IPS-15b (cell line): ENCODE measurements at regions not wholly inside any gene's neighbourhood (a gene's known extent, or its start where the extent isn't known, plus 50 kb on each side); places are given as distances from the start of the nearest gene placed in this dataset.
"Not testable (repeated sequence)": the region's sequence is repeated elsewhere in the genome, so short reads cannot be mapped to it uniquely, and the experiment has no call there.

Experiments
- H3K27me3 ChIP-seq: one replicate; pipeline ENCODE4 v1.6.1; 2013; ENCODE audit warnings: low read length; ENCODE audit not compliant: control insufficient read depth, insufficient read depth
- H3K36me3 ChIP-seq: one replicate; pipeline ENCODE4 v1.6.1; 2013; ENCODE audit warnings: low read length; ENCODE audit not compliant: control insufficient read depth, insufficient read depth
- H3K4me1 ChIP-seq: one replicate; pipeline ENCODE4 v1.6.1; 2013; ENCODE audit warnings: mild to moderate bottlenecking, low read length; ENCODE audit not compliant: control insufficient read depth, insufficient read depth
- H3K4me3 ChIP-seq: one replicate; pipeline ENCODE4 v1.5.1; 2013; ENCODE audit warnings: low read depth, low read length
- H3K9ac ChIP-seq: one replicate; pipeline ENCODE4 v1.6.1; 2013; ENCODE audit warnings: low read depth, mild to moderate bottlenecking, low read length
- H3K9me3 ChIP-seq: one replicate; pipeline ENCODE4 v1.6.1; 2013; ENCODE audit warnings: mild to moderate bottlenecking, low read length; ENCODE audit not compliant: control insufficient read depth, insufficient read depth

DNA sequence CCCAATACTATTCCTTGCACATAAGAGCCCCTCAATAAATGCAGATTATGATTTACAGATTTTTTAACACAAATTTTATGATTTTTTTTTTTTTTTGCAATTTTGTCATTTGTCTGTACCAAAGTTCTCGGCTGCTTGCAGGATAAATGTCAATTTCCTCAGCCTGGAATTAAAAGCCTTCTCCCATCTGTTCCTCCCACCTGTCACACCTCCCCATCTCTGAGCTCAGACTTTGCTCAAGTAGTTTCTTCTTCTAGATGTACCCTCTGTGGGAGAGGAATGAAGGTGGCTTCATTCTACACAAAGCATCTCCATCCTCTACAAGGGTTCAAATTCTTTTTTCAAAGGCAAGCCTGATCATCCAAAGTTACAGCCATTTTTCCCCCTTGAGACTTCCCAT is 153.7 kb upstream of the GRAMD2B start:
- Histone ChIP-seq H3K27me3 (no peaks in the 10 kb centered on the region), H3K4me1 (no peaks in the 10 kb centered on the region), H3K9ac (no peak overlapping the region), H3K4me3 (no peak overlapping the region), H3K9me3 (no peaks in the 10 kb centered on the region), H3K36me3 (no peaks in the 10 kb centered on the region)

DNA sequence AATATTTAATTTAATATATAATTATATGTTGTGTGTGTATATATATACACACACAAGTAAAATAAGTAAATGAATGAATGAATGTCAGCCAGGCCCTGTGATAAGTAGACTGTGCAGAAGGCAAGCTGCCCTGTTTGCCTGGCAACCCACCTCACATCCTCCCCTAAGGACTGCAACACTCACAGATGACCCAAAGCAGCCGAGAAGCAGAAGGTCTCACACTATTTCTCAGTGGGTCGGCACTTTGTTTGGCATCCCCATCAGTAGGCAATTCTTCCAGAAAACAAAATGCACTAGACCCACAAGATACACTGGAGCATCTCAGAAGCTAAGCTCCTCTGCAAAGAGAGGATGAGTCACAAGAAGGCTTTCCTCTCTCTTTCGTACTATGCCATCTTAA is 152.1 kb upstream of the GRAMD2B start:
- no peaks in the 10 kb centered on the region for H3K36me3 ChIP-seq
- H3K9ac ChIP-seq = no peak overlapping the region
- no peaks in the 10 kb centered on the region for H3K4me1 ChIP-seq
- H3K27me3 ChIP-seq = no peaks in the 10 kb centered on the region
- no peak overlapping the region for H3K4me3 ChIP-seq
- no peaks in the 10 kb centered on the region for H3K9me3 ChIP-seq

DNA sequence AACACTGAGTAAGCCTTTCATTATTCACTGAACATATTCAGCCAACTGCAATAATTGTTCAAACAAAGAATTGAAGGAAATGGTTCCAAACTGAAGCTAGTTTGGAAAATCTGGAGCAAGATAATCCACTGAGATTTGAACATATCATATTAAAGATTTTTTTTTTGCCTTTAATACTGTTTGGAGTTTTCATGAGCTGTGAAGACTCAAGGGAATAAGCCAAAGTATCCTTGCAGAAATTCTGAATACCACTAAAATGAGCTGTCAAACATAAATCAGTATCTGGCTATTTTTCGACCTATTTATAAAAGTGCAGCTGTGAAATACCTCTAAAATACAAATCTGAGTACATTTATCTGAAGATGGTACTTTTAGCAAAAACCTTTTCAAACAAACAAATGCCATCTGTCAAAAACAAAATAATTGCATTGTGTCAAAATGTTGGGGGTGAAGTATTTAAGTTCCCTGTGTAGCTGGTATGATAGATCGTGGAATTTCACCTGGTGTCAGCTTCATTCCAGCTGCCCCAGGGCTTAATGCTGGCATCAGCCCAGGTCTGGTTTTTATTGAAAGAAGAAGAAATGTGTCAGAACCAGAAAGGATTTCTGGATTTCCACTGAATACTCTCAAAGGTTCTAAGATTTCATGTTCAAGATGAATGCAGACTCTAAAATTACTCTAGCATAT is 149.0 kb upstream of the GRAMD2B start:
- no peaks in the 10 kb centered on the region for H3K9me3 ChIP-seq
- H3K36me3 ChIP-seq = no peaks in the 10 kb centered on the region
- H3K4me1 ChIP-seq = no peaks in the 10 kb centered on the region
- H3K9ac ChIP-seq = no peak overlapping the region
- H3K4me3 ChIP-seq = no peak overlapping the region
- H3K27me3 ChIP-seq = no peaks in the 10 kb centered on the region

DNA sequence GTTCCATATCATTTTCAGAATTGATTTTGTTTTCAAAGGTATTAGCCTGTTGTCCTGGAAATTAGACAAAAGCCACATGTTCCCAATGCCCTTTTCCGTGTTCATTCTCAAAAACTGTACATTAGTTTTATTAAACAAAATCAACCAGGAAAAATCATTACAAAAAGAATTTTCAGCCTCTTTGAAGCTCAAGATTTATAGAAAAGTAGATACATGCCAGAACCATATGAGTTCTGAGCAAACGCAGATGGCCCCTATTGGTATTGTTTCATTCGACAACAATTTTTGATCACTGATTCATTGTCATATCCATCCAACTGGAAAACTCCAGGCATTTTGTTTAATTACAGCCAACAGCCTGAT is 148.5 kb upstream of the GRAMD2B start:
- H3K36me3 ChIP-seq = no peaks in the 10 kb centered on the region
- H3K27me3 ChIP-seq = no peaks in the 10 kb centered on the region
- H3K9ac ChIP-seq = no peak overlapping the region
- no peak overlapping the region for H3K4me3 ChIP-seq
- H3K9me3 ChIP-seq = no peaks in the 10 kb centered on the region
- H3K4me1 ChIP-seq = no peaks in the 10 kb centered on the region

DNA sequence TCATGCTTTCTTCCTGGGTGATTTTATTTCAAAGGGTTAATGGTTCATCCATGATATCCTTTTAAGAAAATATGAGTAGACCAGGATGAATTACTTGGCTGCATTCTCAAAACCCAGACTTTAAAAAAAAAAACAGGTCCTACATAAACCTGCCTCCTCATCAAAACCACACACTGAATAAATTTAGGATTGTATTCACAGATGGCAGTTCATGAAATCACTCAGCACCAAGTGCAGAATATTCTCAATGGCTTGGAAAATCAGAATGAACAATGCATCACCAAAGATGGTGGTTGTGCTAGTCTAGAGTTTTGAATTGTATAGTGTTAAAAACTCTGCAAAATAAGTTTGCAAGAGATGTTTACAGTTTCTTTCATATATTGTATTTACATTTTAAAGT is 145.4 kb upstream of the GRAMD2B start:
- Histone ChIP-seq H3K27me3 (no peaks in the 10 kb centered on the region), H3K4me3 (no peak overlapping the region), H3K9ac (no peak overlapping the region), H3K9me3 (no peaks in the 10 kb centered on the region), H3K4me1 (no peaks in the 10 kb centered on the region), H3K36me3 (no peaks in the 10 kb centered on the region)

DNA sequence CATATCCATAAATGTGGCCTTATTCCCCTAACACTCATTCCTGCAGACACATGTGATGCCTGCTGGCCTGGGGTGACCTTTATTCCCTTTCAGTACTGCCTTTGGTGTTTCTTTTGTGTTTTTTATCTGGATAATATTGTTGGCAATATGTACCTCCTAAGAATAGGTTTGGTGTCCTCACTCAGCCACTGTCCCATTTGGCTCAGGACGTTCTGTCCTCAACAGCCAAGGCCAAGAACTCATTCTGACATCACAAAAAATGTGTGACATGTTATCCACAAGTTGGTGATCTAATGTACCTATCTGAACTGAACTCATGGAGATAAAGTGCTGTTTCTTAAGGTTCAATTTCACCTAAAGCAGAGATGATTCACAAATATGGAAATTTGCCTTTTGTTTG is 142.9 kb upstream of the GRAMD2B start:
- Histone ChIP-seq H3K36me3 (no peaks in the 10 kb centered on the region), H3K9ac (no peak overlapping the region), H3K4me3 (no peak overlapping the region), H3K27me3 (no peaks in the 10 kb centered on the region), H3K9me3 (no peaks in the 10 kb centered on the region), H3K4me1 (no peaks in the 10 kb centered on the region)

DNA sequence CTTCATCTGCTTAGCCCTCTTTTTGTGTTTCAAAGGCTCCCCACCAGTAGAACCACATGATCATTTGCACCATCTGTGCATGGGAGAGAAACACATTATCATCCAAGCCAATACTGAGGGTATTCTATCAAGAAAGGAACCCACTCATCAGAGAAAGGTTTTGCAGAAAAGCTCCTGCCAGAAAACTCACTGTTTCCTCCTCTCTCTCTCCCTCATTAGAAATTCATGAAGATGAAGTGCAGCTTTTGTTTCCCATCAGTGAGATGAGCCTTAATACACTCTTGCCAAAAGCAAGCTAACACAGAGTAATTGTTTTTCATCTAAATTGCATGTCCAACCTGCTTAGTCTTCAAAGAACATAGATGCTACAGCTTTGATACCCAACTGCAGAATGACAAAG is 142.4 kb upstream of the GRAMD2B start:
- no peaks in the 10 kb centered on the region for H3K9me3 ChIP-seq
- no peaks in the 10 kb centered on the region for H3K36me3 ChIP-seq
- no peak overlapping the region for H3K4me3 ChIP-seq
- no peaks in the 10 kb centered on the region for H3K27me3 ChIP-seq
- no peak overlapping the region for H3K9ac ChIP-seq
- H3K4me1 ChIP-seq = no peaks in the 10 kb centered on the region

DNA sequence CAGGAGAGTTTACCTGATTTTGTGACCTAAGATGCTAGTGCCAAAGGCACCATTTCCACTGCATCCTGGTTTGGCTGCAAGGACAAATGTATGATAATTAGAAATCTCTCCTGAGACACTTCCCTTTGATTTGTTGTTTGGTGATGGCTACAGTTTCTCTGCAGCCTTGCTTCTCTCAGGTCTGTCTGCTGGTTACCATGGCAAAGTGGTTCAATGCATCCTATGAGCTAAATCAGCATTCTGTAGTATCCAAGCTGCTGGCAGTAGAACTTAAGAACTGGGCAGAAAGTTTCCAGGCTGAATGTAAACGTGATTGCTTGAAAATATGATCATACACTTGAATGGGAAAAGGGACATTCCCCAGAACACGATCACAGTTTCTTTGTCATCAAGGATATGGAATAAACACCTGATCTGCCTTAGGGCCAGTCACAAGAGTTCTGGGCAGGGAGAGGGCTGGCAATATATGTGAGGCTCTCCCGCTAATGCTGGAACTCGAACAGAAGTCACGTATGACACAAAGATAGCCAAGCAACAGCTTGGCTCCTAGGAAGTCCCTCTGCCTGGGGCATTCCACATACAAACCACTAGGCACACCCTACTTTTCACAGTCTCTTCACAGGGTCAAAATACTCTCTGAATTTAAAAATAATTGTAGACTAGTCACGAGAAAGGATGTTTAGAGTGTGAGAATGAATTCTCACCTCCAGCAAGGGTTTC is 138.1 kb upstream of the GRAMD2B start:
- Histone ChIP-seq H3K36me3 (no peaks in the 10 kb centered on the region), H3K4me3 (no peak overlapping the region), H3K27me3 (no peaks in the 10 kb centered on the region), H3K9me3 (no peaks in the 10 kb centered on the region), H3K4me1 (no peaks in the 10 kb centered on the region), H3K9ac (no peak overlapping the region)

DNA sequence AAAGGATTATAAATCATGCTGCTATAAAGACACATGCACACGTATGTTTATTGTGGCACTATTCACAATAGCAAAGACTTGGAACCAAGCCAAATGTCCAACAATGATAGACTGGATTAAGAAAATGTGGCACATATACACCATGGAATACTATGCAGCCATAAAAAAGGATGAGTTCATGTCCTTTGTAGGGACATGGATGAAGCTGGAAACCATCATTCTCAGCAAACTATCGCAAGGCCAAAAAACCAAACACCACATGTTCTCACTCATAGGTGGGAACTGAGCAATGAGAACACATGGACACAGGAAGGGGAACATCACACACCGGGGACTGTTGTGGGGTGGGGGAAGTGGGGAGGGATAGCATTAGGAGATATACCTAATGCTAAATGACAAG is 127.1 kb upstream of the GRAMD2B start:
- not testable (repeated sequence) for H3K9ac ChIP-seq, H3K4me1 ChIP-seq, H3K9me3 ChIP-seq, H3K4me3 ChIP-seq, H3K27me3 ChIP-seq, H3K36me3 ChIP-seq

DNA sequence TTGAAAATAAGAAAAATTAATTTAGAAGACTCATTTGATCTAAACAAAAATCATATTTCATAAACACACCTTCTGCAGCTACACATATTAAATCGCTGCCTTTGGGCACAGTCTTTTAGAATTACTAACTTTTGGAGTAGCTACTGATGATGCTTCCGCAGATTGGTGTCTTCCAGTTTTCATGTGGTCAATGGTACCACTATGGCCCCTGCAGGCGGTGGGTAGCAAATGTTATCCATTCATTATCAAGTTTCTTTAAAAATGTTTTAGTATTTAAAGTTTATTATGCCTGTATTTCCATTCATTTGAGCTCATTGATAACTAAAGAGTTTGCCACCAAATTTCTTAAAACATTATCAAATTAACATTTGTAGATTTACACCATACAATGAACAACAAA is 122.9 kb upstream of the GRAMD2B start:
- Histone ChIP-seq H3K36me3 (no peaks in the 10 kb centered on the region), H3K27me3 (no peaks in the 10 kb centered on the region), H3K4me1 (no peaks in the 10 kb centered on the region), H3K9ac (no peak overlapping the region), H3K9me3 (no peaks in the 10 kb centered on the region), H3K4me3 (no peak overlapping the region)

DNA sequence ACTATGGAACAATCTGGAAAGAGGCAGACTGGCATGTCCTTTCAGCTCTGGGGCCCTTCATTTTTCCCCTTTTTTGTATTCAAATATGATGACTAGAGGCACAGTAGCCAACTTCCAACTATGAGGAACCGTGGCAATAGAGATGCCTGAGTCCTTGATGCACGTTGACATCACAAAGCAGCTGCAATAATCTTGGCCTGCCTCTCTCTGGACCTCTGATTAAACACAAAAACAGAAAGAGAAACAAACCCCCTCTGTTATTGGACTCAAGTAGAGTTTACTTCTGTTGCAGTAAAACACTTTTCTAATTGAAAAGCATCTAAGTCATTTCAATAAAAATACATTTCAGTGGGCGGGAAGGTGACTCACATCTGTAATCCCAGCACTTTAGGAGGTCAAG is 122.2 kb upstream of the GRAMD2B start:
- Histone ChIP-seq H3K9me3 (no peaks in the 10 kb centered on the region), H3K27me3 (no peaks in the 10 kb centered on the region), H3K9ac (no peak overlapping the region), H3K36me3 (no peaks in the 10 kb centered on the region), H3K4me3 (no peak overlapping the region), H3K4me1 (no peaks in the 10 kb centered on the region)

DNA sequence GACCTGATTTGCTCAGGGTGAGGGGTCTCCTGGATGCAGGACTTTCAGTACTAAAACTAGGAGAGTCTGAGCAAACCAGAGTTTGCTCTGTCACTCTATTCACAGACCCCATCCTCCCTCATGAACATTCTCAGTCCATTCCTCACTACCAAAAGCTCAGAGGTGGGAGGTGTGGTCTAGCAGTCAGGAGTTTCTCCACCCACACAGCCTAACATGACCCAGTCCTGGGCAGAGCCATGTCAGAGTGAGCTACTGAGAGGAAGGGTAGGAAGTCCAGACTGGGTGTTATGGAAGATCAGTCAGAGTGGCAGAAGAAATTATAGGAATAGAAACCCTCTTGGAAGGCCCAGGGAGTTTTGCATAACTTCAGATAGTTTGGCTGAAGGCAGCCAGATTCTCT is 113.3 kb upstream of the GRAMD2B start:
- Histone ChIP-seq H3K4me3 (no peak overlapping the region), H3K27me3 (peaks cover 7% of the 10 kb centered on the region), H3K36me3 (no peaks in the 10 kb centered on the region), H3K4me1 (peaks cover 4% of the 10 kb centered on the region), H3K9me3 (no peaks in the 10 kb centered on the region), H3K9ac (no peak overlapping the region)
